Panc1 (cell line): ENCODE measurements at regions not wholly inside any gene's neighbourhood (a gene's known extent, or its start where the extent isn't known, plus 50 kb on each side); places are given as distances from the start of the nearest gene placed in this dataset.

ENCODE experiments used
- ATAC-seq: fragments of 200-7000 bp; cut with Tn5 transposase; 2 replicates; pipeline ENCODE4 v1.9.1; 2020; ENCODE audit warnings: mild to moderate bottlenecking, moderate library complexity
- BruUV-seq: library from RNA; stranded (reverse); fragments of 400-500 nt; replicated peaks from 2 replicates; lab custom pipeline; 2021; lab: Mats Ljungman, UMichigan
- CTCF ChIA-PET: fragments of 300-600 bp; sonication (Branson Sonifier 250); formaldehyde crosslinking; loops from one replicate; lab custom pipeline; 2022; ENCODE audit warnings: antibody characterized with exemption; lab: Charles Lee
- POLR2A ChIA-PET: fragments of 300-600 bp; sonication (Branson Sonifier 250); formaldehyde crosslinking; loops from one replicate; lab custom pipeline; 2022; ENCODE audit warnings: antibody characterized with exemption; lab: Charles Lee
- DNase-seq: peaks from one replicate; pipeline ENCODE4 v3.0.0-alpha.2; 2010; ENCODE audit warnings: low read depth, low spot score
- H3K27ac ChIP-seq: 2 replicates; pipeline ENCODE4 v1.5.1; 2011; ENCODE audit warnings: mild to moderate bottlenecking, low read length, inconsistent platforms
- H3K27me3 ChIP-seq: fragments of 200-500 bp; sonication (Bioruptor generic); 2 replicates; pipeline ENCODE4 v1.6.0; 2014; ENCODE audit warnings: low read length, inconsistent platforms; ENCODE audit not compliant: control insufficient read depth, insufficient read depth
- H3K36me3 ChIP-seq: fragments of 200-500 bp; sonication (Bioruptor generic); 2 replicates; pipeline ENCODE4 v1.5.1; 2014; ENCODE audit warnings: inconsistent platforms, mild to moderate bottlenecking, low read length, moderate library complexity; ENCODE audit not compliant: control insufficient read depth, insufficient read depth
- H3K4me1 ChIP-seq: 2 replicates; pipeline ENCODE4 v1.5.1; 2011; ENCODE audit warnings: inconsistent platforms, mild to moderate bottlenecking, low read length, moderate library complexity; ENCODE audit not compliant: control insufficient read depth, insufficient read depth
- H3K4me3 ChIP-seq, 2 experiments: 2 replicates each; pipeline ENCODE4 v1.5.1; 2011 to 2012; ENCODE audit warnings: low read depth in 2 of 2, low read length in 2 of 2, mild to moderate bottlenecking in 2 of 2, inconsistent platforms in 1 of 2, moderate library complexity in 1 of 2
- H3K9me3 ChIP-seq: fragments of 200-500 bp; sonication (Bioruptor generic); 2 replicates; pipeline ENCODE4 v1.5.1; 2014; ENCODE audit warnings: low read depth, mild to moderate bottlenecking, inconsistent platforms, low read length, moderate library complexity; ENCODE audit not compliant: control insufficient read depth, insufficient read depth
- CTCF ChIP-seq: fragments of 450-650 bp; IDR thresholded peaks from 2 replicates; pipeline ENCODE4 v1.5.1; 2017; ENCODE audit warnings: mild to moderate bottlenecking
- POLR2AphosphoS5 ChIP-seq: IDR thresholded peaks from 2 replicates; pipeline ENCODE4 v1.6.1; 2012; ENCODE audit warnings: mild to moderate bottlenecking, low read depth, low read length, moderate library complexity
- REST ChIP-seq, 2 experiments: IDR thresholded peaks; 2 replicates each; pipeline ENCODE4 v1.6.1; 2011 to 2012; ENCODE audit warnings: low read depth in 2 of 2, control low read depth in 1 of 2, low read length in 1 of 2, mild to moderate bottlenecking in 1 of 2, moderate library complexity in 1 of 2; ENCODE audit not compliant: insufficient read depth in 1 of 2
- SIN3A ChIP-seq: IDR thresholded peaks from 2 replicates; pipeline ENCODE4 v1.6.1; 2012; ENCODE audit warnings: low read depth, mild to moderate bottlenecking, low read length, moderate library complexity, borderline replicate concordance; ENCODE audit not compliant: insufficient read depth
- TCF7L2 ChIP-seq: IDR thresholded peaks from 2 replicates; pipeline ENCODE4 v1.6.1; 2011; ENCODE audit warnings: mild to moderate bottlenecking, low read depth, low read length, inconsistent platforms
- in situ Hi-C: cut with HindIII; loops from 2 replicates; pipeline ENCODE4 v1.10.0; 2016; ENCODE audit warnings: low sequenced_read_pairs, low pct_unique_long_range_greater_than_20kb
- intact Hi-C: fragments of 100-400 bp; cut with micrococcal nuclease; formaldehyde crosslinking; loops from one replicate; pipeline ENCODE4 v1.10.0; 2022; ENCODE audit not compliant: unreplicated experiment

GRCh38 chr4:129261584-129261983 is 165.6 kb downstream of the C4orf33 start:
- no peak for DNase-seq
- ChIA-PET POLR2A (no interaction called here), CTCF (no interaction called here)
- no peaks in the 10 kb centered on the region for H3K4me1 ChIP-seq
- no peak overlapping the region for H3K27ac ChIP-seq
- no peak overlapping the region for H3K4me3 ChIP-seq
- H3K9me3 ChIP-seq: no peaks in the 10 kb centered on the region
- H3K27me3 ChIP-seq: no peaks in the 10 kb centered on the region
- H3K36me3 ChIP-seq: no peaks in the 10 kb centered on the region
- no TSS peak for BruUV-seq
- in situ Hi-C loops: no loop called here
- TF ChIP-seq TCF7L2 (no peak), SIN3A (no peak), CTCF (no peak), POLR2AphosphoS5 (no peak), REST (IDR thresholded peaks at IDR 0.05; ENCODE audit: insufficient read depth in 1 of 2, low read depth in 2 of 2, low read length in 1 of 2) (no peak)
- intact Hi-C loops: no loop called here
- no peak for ATAC-seq

- BruUV-seq: no TSS peak
- CTCF ChIA-PET: no interaction called here
- intact Hi-C loops (no loop called here), in situ Hi-C loops (no loop called here)
- no peaks in the 10 kb centered on the region for H3K4me1 ChIP-seq
- DNase-seq (no peak), ATAC-seq (no peak)
- no peak for TF ChIP-seq CTCF
- TF ChIP-seq TCF7L2: no peak
- no peak for TF ChIP-seq SIN3A
- no peak for TF ChIP-seq REST (IDR thresholded peaks at IDR 0.05; ENCODE audit: insufficient read depth in 1 of 2, low read depth in 2 of 2, low read length in 1 of 2)
- TF ChIP-seq POLR2AphosphoS5: no peak
- H3K36me3 ChIP-seq: no peaks in the 10 kb centered on the region
- no peak overlapping the region for H3K27ac ChIP-seq
- no peaks in the 10 kb centered on the region for H3K9me3 ChIP-seq
- POLR2A ChIA-PET: no interaction called here
- H3K4me3 ChIP-seq: no peak overlapping the region
- no peaks in the 10 kb centered on the region for H3K27me3 ChIP-seq
Observed at GRCh38 chr4:129264008-129264657, 168.2 kb downstream of the C4orf33 start.
